Liver (tissue), 8 donors: ENCODE measurements at regions not wholly inside any gene's neighbourhood (a gene's known extent, or its start where the extent isn't known, plus 50 kb on each side); places are given as distances from the start of the nearest gene placed in this dataset.

ENCODE experiments used
- DNase-seq: peaks from one replicate; pipeline ENCODE4 v3.0.0-alpha.2; 2017; ENCODE audit warnings: low spot score
- H3K27ac ChIP-seq, 2 donors: one replicate each; pipeline ENCODE4 v1.7.0; 2013; ENCODE audit warnings: inconsistent platforms in 2 of 2, low read length in 2 of 2, control low read depth in 1 of 2, low read depth in 1 of 2, mild to moderate bottlenecking in 1 of 2
- H3K27me3 ChIP-seq, 4 donors: one replicate each; pipeline versions ENCODE4 v1.6.1 to v1.7.0; 2013; ENCODE audit warnings: low read length in 3 of 4, inconsistent platforms in 1 of 4, mild to moderate bottlenecking in 1 of 4, moderate library complexity in 1 of 4; ENCODE audit not compliant: control insufficient read depth in 4 of 4, insufficient read depth in 4 of 4
- H3K36me3 ChIP-seq, 4 donors: one replicate each; pipeline versions ENCODE4 v1.6.1 to v1.7.0; 2013; ENCODE audit warnings: low read length in 3 of 4, mild to moderate bottlenecking in 3 of 4, low read depth in 1 of 4, moderate library complexity in 1 of 4; ENCODE audit not compliant: control insufficient read depth in 4 of 4, insufficient read depth in 3 of 4
- H3K4me1 ChIP-seq, 4 donors: one replicate each; pipeline versions ENCODE4 v1.6.1 to v1.7.0; 2013; ENCODE audit warnings: low read length in 3 of 4, mild to moderate bottlenecking in 3 of 4, moderate library complexity in 1 of 4; ENCODE audit not compliant: control insufficient read depth in 4 of 4, insufficient read depth in 4 of 4
- H3K4me3 ChIP-seq, 3 donors: one replicate each; pipeline versions ENCODE4 v1.6.1 to v1.7.0; 2013; ENCODE audit warnings: low read length in 3 of 3, control low read depth in 1 of 3, low read depth in 1 of 3, mild to moderate bottlenecking in 1 of 3
- H3K9ac ChIP-seq, 2 donors: one replicate each; pipeline ENCODE4 v1.7.0; 2013; ENCODE audit warnings: low read length in 2 of 2, mild to moderate bottlenecking in 2 of 2, moderate library complexity in 2 of 2, control low read depth in 1 of 2, low read depth in 1 of 2
- H3K9me3 ChIP-seq, 4 donors: one replicate each; pipeline versions ENCODE4 v1.6.1 to v1.7.0; 2013; ENCODE audit warnings: low read length in 3 of 4; ENCODE audit not compliant: control insufficient read depth in 4 of 4
- ATF3 ChIP-seq: IDR thresholded peaks from 2 replicates; pipeline ENCODE4 v1.6.1; 2016; ENCODE audit warnings: antibody characterized with exemption
- CTCF ChIP-seq: fragments of 150-350 bp; IDR thresholded peaks from 2 replicates; pipeline ENCODE4 v1.5.1; 2017; ENCODE audit warnings: improper control_type of control experiment, low read depth, low read length; ENCODE audit not compliant: missing input control
- EGR1 ChIP-seq, 2 donors: IDR thresholded peaks; 2 replicates each; pipeline ENCODE4 v1.6.1; 2016 to 2018; ENCODE audit warnings: antibody characterized with exemption in 2 of 2, low read depth in 2 of 2
- FOXA2 ChIP-seq: IDR thresholded peaks from 2 replicates; pipeline ENCODE4 v1.6.1; 2016; ENCODE audit warnings: antibody characterized with exemption
- GABPA ChIP-seq, 2 donors: IDR thresholded peaks in 1 of 2; conservative IDR thresholded peaks in 1 of 2; 2 replicates each; pipeline ENCODE4 v1.6.1; 2016; ENCODE audit warnings: antibody characterized with exemption in 2 of 2, mild to moderate bottlenecking in 1 of 2, moderate library complexity in 1 of 2
- HNF4A ChIP-seq, 2 donors: conservative IDR thresholded peaks; 2 replicates each; pipeline ENCODE4 v1.6.1; 2016; ENCODE audit warnings: antibody characterized with exemption in 2 of 2, mild to moderate bottlenecking in 2 of 2
- MAX ChIP-seq: IDR thresholded peaks from 2 replicates; pipeline ENCODE4 v1.6.1; 2016; ENCODE audit warnings: antibody characterized with exemption
- NR2F2 ChIP-seq: IDR thresholded peaks from 2 replicates; pipeline ENCODE4 v1.6.1; 2016; ENCODE audit warnings: antibody characterized with exemption
- RAD21 ChIP-seq, 2 donors: IDR thresholded peaks; 2 replicates each; pipeline ENCODE4 v1.6.1; 2016; ENCODE audit warnings: antibody characterized with exemption in 2 of 2, mild to moderate bottlenecking in 2 of 2
- REST ChIP-seq: IDR thresholded peaks from 2 replicates; pipeline ENCODE4 v1.6.1; 2016; ENCODE audit warnings: antibody characterized with exemption, mild to moderate bottlenecking
- RXRA ChIP-seq, 2 donors: IDR thresholded peaks; 2 replicates each; pipeline ENCODE4 v1.6.1; 2017 to 2018; ENCODE audit warnings: antibody characterized with exemption in 2 of 2, mild to moderate bottlenecking in 1 of 2
- SP1 ChIP-seq: IDR thresholded peaks from 2 replicates; pipeline ENCODE4 v1.6.1; 2018; ENCODE audit warnings: antibody characterized with exemption, mild to moderate bottlenecking
- TAF1 ChIP-seq: conservative IDR thresholded peaks from 2 replicates; pipeline ENCODE4 v1.6.1; 2016; ENCODE audit warnings: antibody characterized with exemption, mild to moderate bottlenecking
- YY1 ChIP-seq: IDR thresholded peaks from 2 replicates; pipeline ENCODE4 v1.6.1; 2016; ENCODE audit warnings: antibody characterized with exemption, mild to moderate bottlenecking
- ZBTB33 ChIP-seq: IDR thresholded peaks from 2 replicates; pipeline ENCODE4 v1.6.1; 2016; ENCODE audit warnings: antibody characterized with exemption
- WGBS: extraction: QIAGEN DNeasy Blood & Tissue Kit; methylation state at CpG from one replicate; pipeline ENCODE4 v1.1.7; 2013; 5-methylcytosine and 5-hydroxymethylcytosine counted together
- donor health status: healthy.
- donor health status: healthy.
- donor health status: healthy.
- donor health status: healthy.
- donor health status: healthy.

GRCh38 chr18:43876286-43876685 is 599.0 kb upstream of the SYT4 start:
- Histone ChIP-seq H3K9ac (no peak overlapping the region), H3K4me3 (no peak overlapping the region), H3K4me1 (no peaks in the 10 kb centered on the region), H3K9me3 (no peaks in the 10 kb centered on the region), H3K36me3 (no peaks in the 10 kb centered on the region), H3K27ac (no peak overlapping the region), H3K27me3 (no peaks in the 10 kb centered on the region)
- no peak for DNase-seq
- WGBS = 62% methylated on average over 4 of the region's 4 CpGs
- TF ChIP-seq HNF4A (conservative IDR thresholded peaks at IDR 0.05) (no peak), ATF3 (no peak), YY1 (no peak), MAX (no peak), TAF1 (no peak), SP1 (no peak), EGR1 (IDR thresholded peaks at IDR 0.05; ENCODE audit: low read depth in 2 of 2) (no peak), REST (no peak), NR2F2 (no peak), RAD21 (IDR thresholded peaks at IDR 0.05) (no peak), CTCF (no peak)

GRCh38 chr18:43876748-43877147 is 599.5 kb upstream of the SYT4 start:
- Histone ChIP-seq H3K27ac (no peak overlapping the region), H3K4me3 (no peak overlapping the region), H3K4me1 (no peaks in the 10 kb centered on the region), H3K36me3 (no peaks in the 10 kb centered on the region), H3K27me3 (no peaks in the 10 kb centered on the region), H3K9me3 (no peaks in the 10 kb centered on the region), H3K9ac (no peak overlapping the region)
- 38% methylated on average over 4 of the region's 4 CpGs for WGBS
- TF ChIP-seq REST (no peak), TAF1 (no peak), RAD21 (IDR thresholded peaks at IDR 0.05) (no peak), RXRA (IDR thresholded peaks at IDR 0.05) (no peak), SP1 (no peak), FOXA2 (no peak), GABPA (IDR thresholded peaks at IDR 0.05 in 1 of 2, conservative IDR thresholded peaks at IDR 0.05 in 1 of 2) (no peak), YY1 (no peak), MAX (no peak), ZBTB33 (no peak), ATF3 (no peak)
- no peak for DNase-seq
